ENCODE measurements at regions not wholly inside any gene's neighbourhood (a gene's known extent, or its start where the extent isn't known, plus 50 kb on each side); places are given as distances from the start of the nearest gene placed in this dataset.
"Not testable (repeated sequence)": the region's sequence is repeated elsewhere in the genome, so short reads cannot be mapped to it uniquely, and the experiment has no call there.

GRCh38 chr4:188347339-188347738, 208.1 kb downstream of the TRIML1 start:
- H3K4me3 ChIP-seq (ENCODE audit: control insufficient read depth, low read depth, low read length), result no peak overlapping the region
- DNase-seq (ENCODE audit: low read depth), result no peak
- no peak for TF ChIP-seq CTCF (conservative IDR thresholded peaks at IDR 0.05; ENCODE audit: control insufficient read depth, insufficient read depth, low read depth, low read length)

GRCh38 chr4:188349569-188349968, 210.3 kb downstream of the TRIML1 start:
- H3K4me3 ChIP-seq (ENCODE audit: control insufficient read depth, low read depth, low read length); DNase-seq (ENCODE audit: low read depth): not testable (repeated sequence)

- H3K4me3 ChIP-seq (ENCODE audit: control insufficient read depth, low read depth, low read length), result no peak overlapping the region
- DNase-seq (ENCODE audit: low read depth), result no peak
- no peak for TF ChIP-seq CTCF (conservative IDR thresholded peaks at IDR 0.05; ENCODE audit: control insufficient read depth, insufficient read depth, low read depth, low read length)
Observed at GRCh38 chr4:188363196-188363595, 224.0 kb downstream of the TRIML1 start.

- no peak for DNase-seq (ENCODE audit: low read depth)
- TF ChIP-seq CTCF (conservative IDR thresholded peaks at IDR 0.05; ENCODE audit: control insufficient read depth, insufficient read depth, low read depth, low read length), result no peak
- H3K4me3 ChIP-seq (ENCODE audit: control insufficient read depth, low read depth, low read length), result no peak overlapping the region
Observed at GRCh38 chr4:188370777-188371176, 231.5 kb downstream of the TRIML1 start.

- no peak for TF ChIP-seq CTCF (conservative IDR thresholded peaks at IDR 0.05; ENCODE audit: control insufficient read depth, insufficient read depth, low read depth, low read length)
- peak; percentile 49 for DNase-seq (ENCODE audit: low read depth)
- no peak overlapping the region for H3K4me3 ChIP-seq (ENCODE audit: control insufficient read depth, low read depth, low read length)
Observed at GRCh38 chr4:188372058-188372457, 232.8 kb downstream of the TRIML1 start.

- peak; percentile 2 for TF ChIP-seq CTCF (conservative IDR thresholded peaks at IDR 0.05; ENCODE audit: control insufficient read depth, insufficient read depth, low read depth, low read length)
- peak; percentile 50 for DNase-seq (ENCODE audit: low read depth)
- H3K4me3 ChIP-seq (ENCODE audit: control insufficient read depth, low read depth, low read length), result no peak overlapping the region
Observed at GRCh38 chr4:188372829-188373228, 233.6 kb downstream of the TRIML1 start.

- DNase-seq (ENCODE audit: low read depth), result no peak
- H3K4me3 ChIP-seq (ENCODE audit: control insufficient read depth, low read depth, low read length), result no peak overlapping the region
- TF ChIP-seq CTCF (conservative IDR thresholded peaks at IDR 0.05; ENCODE audit: control insufficient read depth, insufficient read depth, low read depth, low read length), result no peak
Observed at GRCh38 chr4:188374871-188375270, 235.6 kb downstream of the TRIML1 start.
